IMR-90 (cell line): ENCODE measurements at regions not wholly inside any gene's neighbourhood (a gene's known extent, or its start where the extent isn't known, plus 50 kb on each side); places are given as distances from the start of the nearest gene placed in this dataset.

Experiments used
- ATAC-seq: fragments of 200-7000 bp; cut with Tn5 transposase; 2 replicates; pipeline ENCODE4 v1.9.1; 2020; ENCODE audit warnings: low read depth, mild to moderate bottlenecking, moderate library complexity
- BruUV-seq: library from RNA; stranded (reverse); fragments of 400-500 nt; replicated peaks from 2 replicates; lab custom pipeline; 2021; lab: Mats Ljungman, UMichigan
- CTCF ChIA-PET: fragments of 300-600 bp; formaldehyde crosslinking; extraction: SDS; loops from one replicate; lab custom pipeline; 2021; ENCODE audit warnings: antibody characterized with exemption; lab: Yijun Ruan, JAX
- POLR2A ChIA-PET: fragments of 300-600 bp; sonication (Branson Sonifier 250); formaldehyde crosslinking; loops from one replicate; lab custom pipeline; 2022; ENCODE audit warnings: antibody characterized with exemption; ENCODE audit not compliant: unreplicated experiment; lab: Charles Lee
- DNase-seq: peaks from one replicate; pipeline ENCODE4 v3.0.0; 2013
- H2AFZ ChIP-seq: replicated peaks from 2 replicates; pipeline ENCODE3; 2013; ENCODE audit warnings: low read length, mild to moderate bottlenecking; ENCODE audit not compliant: poor library complexity
- H2AK5ac ChIP-seq: 2 replicates; pipeline ENCODE4 v1.6.1; 2013; ENCODE audit warnings: low read depth, low read length, inconsistent platforms
- H2AK9ac ChIP-seq: replicated peaks from 2 replicates; pipeline ENCODE3; 2013; ENCODE audit warnings: mild to moderate bottlenecking, low read depth, low read length, moderate library complexity; ENCODE audit not compliant: poor library complexity
- H2BK120ac ChIP-seq: 2 replicates; pipeline ENCODE4 v1.6.1; 2013; ENCODE audit warnings: low read depth, low read length, inconsistent platforms
- H2BK15ac ChIP-seq: 3 replicates; pipeline ENCODE4 v1.6.1; 2013; ENCODE audit warnings: low read depth, low read length, inconsistent platforms
- H2BK20ac ChIP-seq: 2 replicates; pipeline ENCODE4 v1.6.1; 2013; ENCODE audit warnings: low read depth, mild to moderate bottlenecking, inconsistent platforms, low read length, moderate library complexity
- H2BK5ac ChIP-seq: 2 replicates; pipeline ENCODE4 v1.6.1; 2013; ENCODE audit warnings: mild to moderate bottlenecking, low read depth, low read length, inconsistent platforms; ENCODE audit not compliant: poor library complexity, severe bottlenecking
- H3K14ac ChIP-seq: replicated peaks from 2 replicates; pipeline ENCODE4 v1.6.1; 2013; ENCODE audit warnings: low read depth, low read length, inconsistent platforms
- H3K18ac ChIP-seq: 2 replicates; pipeline ENCODE4 v1.6.1; 2013; ENCODE audit warnings: low read depth, low read length, control low read depth
- H3K23ac ChIP-seq: 2 replicates; pipeline ENCODE4 v1.6.1; 2013; ENCODE audit warnings: low read depth, low read length, inconsistent platforms
- H3K27ac ChIP-seq: 2 replicates; pipeline ENCODE4 v1.5.1; 2013; ENCODE audit warnings: mild to moderate bottlenecking, control low read depth, low read length; ENCODE audit not compliant: insufficient read depth
- H3K27me3 ChIP-seq: 2 replicates; pipeline ENCODE4 v1.6.1; 2013; ENCODE audit warnings: low read length; ENCODE audit not compliant: control insufficient read depth, insufficient read depth
- H3K36me3 ChIP-seq: 2 replicates; pipeline ENCODE4 v1.6.1; 2013; ENCODE audit warnings: low read length, mixed read lengths; ENCODE audit not compliant: control insufficient read depth, insufficient read depth
- H3K4ac ChIP-seq: 2 replicates; pipeline ENCODE4 v1.6.1; 2013; ENCODE audit warnings: low read depth, low read length, inconsistent platforms
- H3K4me1 ChIP-seq: 2 replicates; pipeline ENCODE4 v1.6.1; 2013; ENCODE audit warnings: low read length, mixed read lengths; ENCODE audit not compliant: control insufficient read depth, insufficient read depth
- H3K4me2 ChIP-seq: 2 replicates; pipeline ENCODE4 v1.6.1; 2013; ENCODE audit warnings: low read depth, mild to moderate bottlenecking, control low read depth, low read length, moderate library complexity
- H3K4me3 ChIP-seq: 2 replicates; pipeline ENCODE4 v1.5.1; 2013; ENCODE audit warnings: low read depth, mild to moderate bottlenecking, control low read depth, low read length, moderate library complexity; ENCODE audit not compliant: insufficient read depth
- H3K56ac ChIP-seq: 2 replicates; pipeline ENCODE4 v1.6.1; 2013; ENCODE audit warnings: low read length, inconsistent platforms; ENCODE audit not compliant: insufficient read depth; ENCODE audit errors: extremely low read depth
- H3K79me1 ChIP-seq, 2 experiments: 2 replicates each; pipeline ENCODE4 v1.6.1; 2013; ENCODE audit warnings: low read length in 2 of 2, inconsistent platforms in 1 of 2, low read depth in 1 of 2
- H3K9ac ChIP-seq: 2 replicates; pipeline ENCODE4 v1.6.1; 2013; ENCODE audit warnings: low read depth, low read length, control low read depth
- H3K9me1 ChIP-seq: 2 replicates; pipeline ENCODE4 v1.6.1; 2013; ENCODE audit warnings: low read length, inconsistent platforms; ENCODE audit not compliant: insufficient read depth
- H3K9me3 ChIP-seq: 2 replicates; pipeline ENCODE4 v1.6.1; 2013; ENCODE audit warnings: low read length; ENCODE audit not compliant: control insufficient read depth, insufficient read depth
- H4K20me1 ChIP-seq: 2 replicates; pipeline ENCODE4 v1.6.1; 2013; ENCODE audit warnings: low read length, inconsistent platforms; ENCODE audit not compliant: insufficient read depth
- H4K5ac ChIP-seq: 2 replicates; pipeline ENCODE4 v1.6.1; 2013; ENCODE audit warnings: mild to moderate bottlenecking, low read depth, low read length, control low read depth
- H4K8ac ChIP-seq, 2 experiments: 2 replicates each; pipeline ENCODE4 v1.6.1; 2013; ENCODE audit warnings: low read depth in 2 of 2, low read length in 2 of 2, control low read depth in 1 of 2, inconsistent platforms in 1 of 2
- H4K91ac ChIP-seq: 2 replicates; pipeline ENCODE4 v1.6.1; 2013; ENCODE audit warnings: low read depth, low read length, inconsistent platforms; ENCODE audit not compliant: insufficient read depth
- BHLHE40 ChIP-seq: fragments of 150-350 bp; IDR thresholded peaks from 2 replicates; pipeline ENCODE4 v1.6.1; 2016; ENCODE audit warnings: mild to moderate bottlenecking, low read depth, low read length
- CEBPB ChIP-seq: IDR thresholded peaks from 2 replicates; pipeline ENCODE4 v1.6.1; 2012; ENCODE audit warnings: low read depth, low read length, improper control_type of control experiment
- CHD1 ChIP-seq: IDR thresholded peaks from 2 replicates; pipeline ENCODE4 v1.6.1; 2012; ENCODE audit warnings: low read depth, low read length, improper control_type of control experiment
- ELK1 ChIP-seq: fragments of 150-350 bp; IDR thresholded peaks from 2 replicates; pipeline ENCODE4 v1.6.1; 2016; ENCODE audit warnings: low read depth, mild to moderate bottlenecking, low read length, moderate library complexity, borderline replicate concordance
- FOS ChIP-seq: fragments of 150-350 bp; IDR thresholded peaks from 2 replicates; pipeline ENCODE4 v1.6.1; 2016; ENCODE audit warnings: low read depth, low read length
- MAFK ChIP-seq: IDR thresholded peaks from 2 replicates; pipeline ENCODE4 v1.6.1; 2012; ENCODE audit warnings: low read depth, low read length, improper control_type of control experiment
- MAZ ChIP-seq: IDR thresholded peaks from 2 replicates; pipeline ENCODE4 v1.6.1; 2012; ENCODE audit warnings: low read depth, mild to moderate bottlenecking, low read length, improper control_type of control experiment, moderate library complexity, borderline replicate concordance
- MXI1 ChIP-seq: IDR thresholded peaks from 2 replicates; pipeline ENCODE4 v1.6.1; 2012; ENCODE audit warnings: low read depth, mild to moderate bottlenecking, low read length, moderate library complexity, borderline replicate concordance
- NFE2L2 ChIP-seq: fragments of 150-350 bp; IDR thresholded peaks from 2 replicates; pipeline ENCODE4 v1.6.1; 2016; ENCODE audit warnings: low read depth, mild to moderate bottlenecking, low read length
- POLR2A ChIP-seq: IDR thresholded peaks from 2 replicates; pipeline ENCODE4 v1.6.1; 2012; ENCODE audit warnings: mild to moderate bottlenecking, low read depth, low read length
- RAD21 ChIP-seq: IDR thresholded peaks from 2 replicates; pipeline ENCODE4 v1.6.1; 2012; ENCODE audit warnings: low read length, improper control_type of control experiment
- RCOR1 ChIP-seq: IDR thresholded peaks from 2 replicates; pipeline ENCODE4 v1.6.1; 2012; ENCODE audit warnings: mild to moderate bottlenecking, low read length, improper control_type of control experiment; ENCODE audit not compliant: insufficient replicate concordance
- RFX5 ChIP-seq: IDR thresholded peaks from 2 replicates; pipeline ENCODE4 v1.8.0; 2012; ENCODE audit warnings: low read depth, mild to moderate bottlenecking, low read length, moderate library complexity
- USF2 ChIP-seq: fragments of 150-350 bp; IDR thresholded peaks from 2 replicates; pipeline ENCODE4 v1.6.1; 2017; ENCODE audit warnings: mild to moderate bottlenecking, antibody characterized with exemption, low read length, low read depth
- WGBS, 2 experiments: methylation state at CpG; one replicate each; pipeline versions ENCODE4 v1.1.5 to v1.1.7; 2013; ENCODE audit warnings: missing lambda C conversion rate in 2 of 2; ENCODE audit not compliant: insufficient read length in 1 of 2; ENCODE audit errors: extremely low coverage in 2 of 2; 5-methylcytosine and 5-hydroxymethylcytosine counted together
- dilution Hi-C: fragments of 300-500 bp; cut with HindIII; formaldehyde crosslinking; loops from one replicate; pipeline ENCODE4 v1.14.3; 2018; ENCODE audit warnings: low sequenced_read_pairs; ENCODE audit not compliant: unreplicated experiment
- in situ Hi-C: fragments of 300-500 bp; cut with MboI; formaldehyde crosslinking; loops from 3 replicates; pipeline ENCODE4 v1.14.3; 2019; ENCODE audit warnings: low sequenced_read_pairs, inconsistent platforms, mixed read lengths
- intact Hi-C: fragments of 100-400 bp; cut with micrococcal nuclease; formaldehyde crosslinking; loops from 2 replicates; pipeline ENCODE4 v1.10.0; 2022
- TF ChIP-seq, protein P1 (sequence below): conservative IDR thresholded peaks from 2 replicates; pipeline ENCODE4 v1.5.1; 2012; ENCODE audit warnings: mild to moderate bottlenecking, low read depth, low read length, improper control_type of control experiment

DNA sequence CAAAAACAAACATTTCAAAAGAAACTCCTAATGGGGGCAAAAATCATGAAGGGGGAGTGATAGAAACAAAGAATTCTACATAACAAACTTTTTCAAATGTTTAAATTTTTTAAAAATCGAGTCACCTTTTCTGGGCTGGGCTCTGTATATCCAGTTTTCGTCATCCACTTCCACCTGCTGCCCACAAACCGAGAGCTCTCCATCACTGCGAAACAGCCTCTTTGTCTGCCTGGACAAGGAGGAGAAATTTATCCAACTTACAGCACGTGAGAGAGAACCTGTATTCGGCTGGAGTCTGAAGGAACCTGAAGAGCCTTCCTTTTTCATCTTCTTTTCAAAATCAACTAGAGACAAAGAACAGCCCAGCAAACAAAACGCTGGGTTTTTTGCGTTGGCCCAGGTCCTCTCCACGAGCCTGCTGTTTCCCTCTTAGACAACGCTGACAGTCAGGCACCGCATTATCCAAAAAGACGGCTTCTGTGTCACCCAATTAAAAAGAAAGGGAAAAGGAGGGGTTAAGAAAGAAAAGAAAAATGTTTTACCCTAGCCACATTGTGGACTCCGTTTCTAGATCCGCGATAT, 72.4 kb upstream of the NHSL1 start:
- POLR2A ChIA-PET: no interaction called here
- peak; percentile 12 for DNase-seq
- no peak overlapping the region for H2BK20ac ChIP-seq
- TF ChIP-seq MAFK (no peak), POLR2A (no peak), MAZ (no peak), USF2 (no peak), RAD21 (no peak), CHD1 (no peak), ELK1 (no peak), FOS (no peak), BHLHE40 (no peak), CEBPB (no peak), NFE2L2 (no peak), MXI1 (no peak), RFX5 (no peak), RCOR1 (no peak)
- TF ChIP-seq, protein P1, sequence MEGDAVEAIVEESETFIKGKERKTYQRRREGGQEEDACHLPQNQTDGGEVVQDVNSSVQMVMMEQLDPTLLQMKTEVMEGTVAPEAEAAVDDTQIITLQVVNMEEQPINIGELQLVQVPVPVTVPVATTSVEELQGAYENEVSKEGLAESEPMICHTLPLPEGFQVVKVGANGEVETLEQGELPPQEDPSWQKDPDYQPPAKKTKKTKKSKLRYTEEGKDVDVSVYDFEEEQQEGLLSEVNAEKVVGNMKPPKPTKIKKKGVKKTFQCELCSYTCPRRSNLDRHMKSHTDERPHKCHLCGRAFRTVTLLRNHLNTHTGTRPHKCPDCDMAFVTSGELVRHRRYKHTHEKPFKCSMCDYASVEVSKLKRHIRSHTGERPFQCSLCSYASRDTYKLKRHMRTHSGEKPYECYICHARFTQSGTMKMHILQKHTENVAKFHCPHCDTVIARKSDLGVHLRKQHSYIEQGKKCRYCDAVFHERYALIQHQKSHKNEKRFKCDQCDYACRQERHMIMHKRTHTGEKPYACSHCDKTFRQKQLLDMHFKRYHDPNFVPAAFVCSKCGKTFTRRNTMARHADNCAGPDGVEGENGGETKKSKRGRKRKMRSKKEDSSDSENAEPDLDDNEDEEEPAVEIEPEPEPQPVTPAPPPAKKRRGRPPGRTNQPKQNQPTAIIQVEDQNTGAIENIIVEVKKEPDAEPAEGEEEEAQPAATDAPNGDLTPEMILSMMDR: no peak

More for the DNA sequence above, 72.4 kb upstream of the NHSL1 start:
- in situ Hi-C loops: no loop called here
- Histone ChIP-seq H2BK120ac (peak overlapping the region; percentile 54), H4K8ac (peak overlapping the region; percentile 32 to 55; a peak in 3 of 4 replicates), H3K27me3 (no peaks in the 10 kb centered on the region), H3K27ac (peak overlapping the region; percentile 73; the same call in 1 of the 2 replicates), H3K4me2 (peak overlapping the region; percentile 93), H3K4me1 (peaks cover 3% of the 10 kb centered on the region), H3K23ac (peak overlapping the region; percentile 75), H3K9ac (peak overlapping the region; percentile 68), H4K91ac (peak overlapping the region; percentile 53; the same call in 1 of the 2 replicates), H3K4ac (peak overlapping the region; percentile 49), H3K18ac (peak overlapping the region; percentile 80), H2AFZ (peak overlapping the region; percentile 47), H4K5ac (peak overlapping the region; percentile 59; the same call in 1 of the 2 replicates), H3K9me1 (no peaks in the 10 kb centered on the region; the same call in 1 of the 2 replicates), H3K56ac (peak overlapping the region; percentile 62; the same call in 1 of the 2 replicates), H2AK9ac (no peak overlapping the region), H2AK5ac (no peak overlapping the region), H3K36me3 (no peaks in the 10 kb centered on the region), H4K20me1 (no peaks in the 10 kb centered on the region), H3K79me1 (peaks cover 27 to 47% of the 10 kb centered on the region in 2 experiments), H2BK5ac (no peak overlapping the region), H3K9me3 (no peaks in the 10 kb centered on the region), H3K14ac (peak overlapping the region; percentile 72), H3K4me3 (peak overlapping the region; percentile 53), H2BK15ac (peak overlapping the region; percentile 49; the same call in 1 of the 3 replicates)
- 20% methylated on average over 1 of the region's 15 CpGs; no CpG with 5 or more reads in 1 of the 2 experiments for WGBS, 2 experiments
- no TSS peak for BruUV-seq
- peak; percentile 22 for ATAC-seq
- intact Hi-C loops: loop anchor here (1.0 kb wide), 1 partner anchor 30 kb away; no protein-coding TSS in a partner anchor
- CTCF ChIA-PET: interaction anchor here (0.6 to 1.2 kb wide), 3 partner anchors 32 to 615 kb away, joined by 3 to 4 read pairs (median 3); no protein-coding TSS in a partner anchor
- dilution Hi-C loops: no loop called here
